B cell (primary cell): ENCODE measurements at regions not wholly inside any gene's neighbourhood (a gene's known extent, or its start where the extent isn't known, plus 50 kb on each side); places are given as distances from the start of the nearest gene placed in this dataset.

Experiments
- ATAC-seq: fragments of 200-7000 bp; cut with Tn5 transposase; one replicate; pipeline ENCODE4 v1.10.0; 2021; ENCODE audit warnings: low read depth, mild to moderate bottlenecking, moderate number of reproducible peaks, moderate library complexity
- CTCF ChIA-PET: fragments of 350-600 bp; sonication (Branson Sonifier 250); formaldehyde crosslinking; loops from one replicate; lab custom pipeline; 2021; ENCODE audit warnings: antibody characterized with exemption, inconsistent platforms; lab: Charles Lee
- POLR2A ChIA-PET: fragments of 350-600 bp; sonication (Branson Sonifier 250); formaldehyde crosslinking; loops from one replicate; lab custom pipeline; 2021; ENCODE audit warnings: antibody characterized with exemption; lab: Charles Lee
- DNase-seq: peaks from one replicate; pipeline ENCODE4 v3.0.0; 2013
- H2AFZ ChIP-seq: 2 replicates; pipeline ENCODE4 v1.6.1; 2012; ENCODE audit warnings: mild to moderate bottlenecking, low read depth, low read length; ENCODE audit not compliant: insufficient read depth, poor library complexity, severe bottlenecking
- H3K27ac ChIP-seq, 2 donors: 1 replicate in 1 of 2; 2 replicates in 1 of 2; pipeline ENCODE4 v1.5.1; 2012 to 2013; ENCODE audit warnings: low read length in 2 of 2, mild to moderate bottlenecking in 2 of 2, moderate library complexity in 1 of 2
- H3K27me3 ChIP-seq, 4 experiments: fragments of 200-600 bp in 1 of 4; sonication (generic) in 1 of 4; replicated peaks in 1 of 4; 1 replicate in 2 of 4; 2 replicates in 2 of 4; pipeline versions ENCODE4 v1.6.1 to v1.7.0; 2013 to 2016; ENCODE audit warnings: low read length in 3 of 4, mild to moderate bottlenecking in 2 of 4, mixed read lengths in 1 of 4, moderate library complexity in 1 of 4; ENCODE audit not compliant: insufficient read depth in 4 of 4, control insufficient read depth in 3 of 4; ENCODE audit errors: control extremely low read depth in 1 of 4
- H3K36me3 ChIP-seq, 2 experiments: replicated peaks in 1 of 2; 1 replicate in 1 of 2; 2 replicates in 1 of 2; pipeline versions ENCODE4 v1.6.1 to v1.7.1; 2013; ENCODE audit warnings: low read length in 1 of 2; ENCODE audit not compliant: insufficient read depth in 2 of 2, control insufficient read depth in 1 of 2; ENCODE audit errors: control extremely low read depth in 1 of 2, extremely low read depth in 1 of 2
- H3K4me1 ChIP-seq, 2 donors: fragments of 200-600 bp in 1 of 2; sonication (generic) in 1 of 2; 1 replicate in 1 of 2; 2 replicates in 1 of 2; pipeline versions ENCODE4 v1.5.1 to v1.6.1; 2013 to 2017; ENCODE audit warnings: low read length in 2 of 2; ENCODE audit not compliant: control insufficient read depth in 2 of 2, insufficient read depth in 2 of 2
- H3K4me2 ChIP-seq: replicated peaks from 2 replicates; pipeline ENCODE3; 2012; ENCODE audit warnings: mild to moderate bottlenecking, low read depth, low read length; ENCODE audit not compliant: poor library complexity, severe bottlenecking
- H3K4me3 ChIP-seq, 5 experiments: fragments of 200-600 bp in 1 of 5; sonication (generic) in 1 of 5; 1 replicate in 3 of 5; 2 replicates in 2 of 5; pipeline versions ENCODE4 v1.5.1 to v1.7.0; 2011 to 2016; ENCODE audit warnings: low read length in 4 of 5, mild to moderate bottlenecking in 4 of 5, low read depth in 2 of 5, control low read depth in 1 of 5, moderate library complexity in 1 of 5; ENCODE audit not compliant: insufficient read depth in 1 of 5; ENCODE audit errors: control extremely low read depth in 1 of 5, extremely low read depth in 1 of 5
- H3K79me2 ChIP-seq: fragments of 200-600 bp; sonication (generic); one replicate; pipeline ENCODE4 v1.6.0; 2016; ENCODE audit warnings: low read length; ENCODE audit not compliant: control insufficient read depth, insufficient read depth
- H3K9ac ChIP-seq: fragments of 200-600 bp; sonication (generic); 2 replicates; pipeline ENCODE4 v1.6.1; 2017; ENCODE audit warnings: mild to moderate bottlenecking, low read length, moderate library complexity
- H3K9me3 ChIP-seq, 3 donors: one replicate each; pipeline versions ENCODE4 v1.6.1 to v1.7.1; 2013; ENCODE audit warnings: low read length in 2 of 3; ENCODE audit not compliant: control insufficient read depth in 2 of 3, insufficient read depth in 1 of 3; ENCODE audit errors: control extremely low read depth in 1 of 3
- H4K20me1 ChIP-seq: 2 replicates; pipeline ENCODE4 v1.6.0; 2012; ENCODE audit warnings: mild to moderate bottlenecking, low read length; ENCODE audit not compliant: insufficient read depth, control insufficient read depth, poor library complexity, severe bottlenecking
- H3K27ac Mint-ChIP-seq: one replicate; pipeline ENCODE4 v1.8.0; 2021; ENCODE audit warnings: mixed read lengths
- H3K27me3 Mint-ChIP-seq: one replicate; pipeline ENCODE4 v1.8.0; 2021; ENCODE audit warnings: mixed read lengths
- H3K4me1 Mint-ChIP-seq: one replicate; pipeline ENCODE4 v1.8.0; 2021; ENCODE audit warnings: mixed read lengths
- H3K4me3 Mint-ChIP-seq: one replicate; pipeline ENCODE4 v1.8.0; 2021; ENCODE audit warnings: mixed read lengths
- H3K9me3 Mint-ChIP-seq: one replicate; pipeline ENCODE4 v1.8.0; 2022; ENCODE audit warnings: mixed read lengths; ENCODE audit not compliant: insufficient read depth
- EZH2 ChIP-seq: IDR thresholded peaks from 2 replicates; pipeline ENCODE4 v1.6.1; 2012; ENCODE audit warnings: borderline replicate concordance, low read depth, mild to moderate bottlenecking, moderate library complexity, low read length; ENCODE audit not compliant: insufficient read depth, poor library complexity, severe bottlenecking
- WGBS: methylation state at CpG from one replicate; pipeline ENCODE4 v1.1.5; 2013; ENCODE audit warnings: missing lambda C conversion rate; ENCODE audit not compliant: insufficient coverage; 5-methylcytosine and 5-hydroxymethylcytosine counted together
- intact Hi-C: fragments of 100-400 bp; cut with micrococcal nuclease; formaldehyde crosslinking; loops from one replicate; pipeline ENCODE4 v1.10.0; 2022
- TF ChIP-seq, protein P1 (sequence below): fragments of 200-600 bp; IDR thresholded peaks from one replicate; pipeline ENCODE4 v1.8.0; 2022; ENCODE audit warnings: antibody characterized with exemption, mild to moderate bottlenecking

DNA sequence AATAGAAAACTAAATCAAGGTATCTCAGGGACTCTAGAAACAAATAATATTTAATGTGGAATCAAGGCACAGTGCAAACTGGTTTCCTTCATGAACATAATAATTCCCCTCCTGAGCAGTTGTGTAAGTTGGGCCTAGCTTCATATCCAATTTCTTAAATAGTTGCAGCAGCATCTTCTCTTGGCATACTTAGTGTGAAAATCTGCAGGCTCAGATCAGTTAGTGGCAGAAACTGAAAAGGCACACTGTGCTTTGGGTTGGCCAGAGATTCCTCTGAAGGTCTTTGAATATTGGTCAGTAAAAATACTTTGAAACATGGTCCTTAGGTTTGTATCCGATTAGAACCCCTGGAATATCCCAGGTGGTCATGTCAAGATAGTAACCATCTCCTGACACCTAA is 52.5 kb downstream of the CHRM3 start:
- H3K27me3 ChIP-seq = no peaks in the 10 kb centered on the region
- no peaks in the 10 kb centered on the region for H3K9me3 ChIP-seq
- H3K4me1 ChIP-seq = no peaks in the 10 kb centered on the region
- TF ChIP-seq, protein P1, sequence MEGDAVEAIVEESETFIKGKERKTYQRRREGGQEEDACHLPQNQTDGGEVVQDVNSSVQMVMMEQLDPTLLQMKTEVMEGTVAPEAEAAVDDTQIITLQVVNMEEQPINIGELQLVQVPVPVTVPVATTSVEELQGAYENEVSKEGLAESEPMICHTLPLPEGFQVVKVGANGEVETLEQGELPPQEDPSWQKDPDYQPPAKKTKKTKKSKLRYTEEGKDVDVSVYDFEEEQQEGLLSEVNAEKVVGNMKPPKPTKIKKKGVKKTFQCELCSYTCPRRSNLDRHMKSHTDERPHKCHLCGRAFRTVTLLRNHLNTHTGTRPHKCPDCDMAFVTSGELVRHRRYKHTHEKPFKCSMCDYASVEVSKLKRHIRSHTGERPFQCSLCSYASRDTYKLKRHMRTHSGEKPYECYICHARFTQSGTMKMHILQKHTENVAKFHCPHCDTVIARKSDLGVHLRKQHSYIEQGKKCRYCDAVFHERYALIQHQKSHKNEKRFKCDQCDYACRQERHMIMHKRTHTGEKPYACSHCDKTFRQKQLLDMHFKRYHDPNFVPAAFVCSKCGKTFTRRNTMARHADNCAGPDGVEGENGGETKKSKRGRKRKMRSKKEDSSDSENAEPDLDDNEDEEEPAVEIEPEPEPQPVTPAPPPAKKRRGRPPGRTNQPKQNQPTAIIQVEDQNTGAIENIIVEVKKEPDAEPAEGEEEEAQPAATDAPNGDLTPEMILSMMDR = no peak
- no peak for TF ChIP-seq EZH2
- DNase-seq (no peak), ATAC-seq (no peak)
- no peaks in the 10 kb centered on the region for H4K20me1 ChIP-seq
- no peak overlapping the region for H2AFZ ChIP-seq
- H3K4me3 ChIP-seq = no peak overlapping the region
- ChIA-PET CTCF (no interaction called here), POLR2A (no interaction called here)
- Mint-ChIP-seq H3K27ac (no peak overlapping the region), H3K4me3 (no peak overlapping the region), H3K4me1 (no peaks in the 10 kb centered on the region), H3K27me3 (no peaks in the 10 kb centered on the region), H3K9me3 (peaks cover 2% of the 10 kb centered on the region)
- intact Hi-C loops = no loop called here
- no peak overlapping the region for H3K27ac ChIP-seq
- no peak overlapping the region for H3K9ac ChIP-seq
- no peaks in the 10 kb centered on the region for H3K36me3 ChIP-seq
- WGBS = no CpG with 5 or more reads among the region's 1 CpG
- no peak overlapping the region for H3K4me2 ChIP-seq
- H3K79me2 ChIP-seq = no peaks in the 10 kb centered on the region

DNA sequence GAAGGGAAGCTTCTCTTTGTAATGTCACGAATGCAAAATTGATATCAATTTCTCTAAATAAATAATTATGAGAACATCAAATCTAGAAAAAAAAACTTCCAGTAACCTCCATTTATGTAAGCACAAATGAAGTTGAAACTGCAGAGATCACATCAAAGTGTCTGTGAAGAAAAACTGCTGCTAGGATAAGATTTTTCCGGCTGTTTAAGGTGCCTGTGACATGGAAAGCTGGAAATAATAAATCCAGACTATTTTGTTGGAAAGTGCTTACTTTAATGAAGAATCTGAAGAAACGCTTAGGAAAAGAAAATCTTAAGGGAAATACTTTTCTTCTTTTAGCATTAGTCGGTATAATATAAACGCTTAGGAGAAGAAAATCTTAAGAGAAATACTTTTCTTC is 57.0 kb downstream of the CHRM3 start:
- no peak overlapping the region for H3K4me3 ChIP-seq
- no peak for ATAC-seq
- CTCF ChIA-PET = no interaction called here
- no peaks in the 10 kb centered on the region for H3K79me2 ChIP-seq
- H4K20me1 ChIP-seq = no peaks in the 10 kb centered on the region
- POLR2A ChIA-PET = no interaction called here
- no peak overlapping the region for H2AFZ ChIP-seq
- no peak overlapping the region for H3K27ac ChIP-seq
- H3K27me3 Mint-ChIP-seq = no peaks in the 10 kb centered on the region
- H3K4me1 ChIP-seq = no peaks in the 10 kb centered on the region
- no peaks in the 10 kb centered on the region for H3K9me3 Mint-ChIP-seq
- H3K36me3 ChIP-seq = no peaks in the 10 kb centered on the region
- no peak for TF ChIP-seq EZH2
- TF ChIP-seq, protein P1 = no peak
- H3K4me1 Mint-ChIP-seq = no peaks in the 10 kb centered on the region
- intact Hi-C loops = no loop called here
- 100% methylated on average over 1 of the region's 5 CpGs for WGBS
- H3K27ac Mint-ChIP-seq = no peak overlapping the region
- H3K9me3 ChIP-seq = peaks cover 0 to 3% (median 0%) of the 10 kb centered on the region in 3 donors
- DNase-seq = no peak
- no peak overlapping the region for H3K4me2 ChIP-seq
- H3K27me3 ChIP-seq = no peaks in the 10 kb centered on the region
- H3K9ac ChIP-seq = no peak overlapping the region
- H3K4me3 Mint-ChIP-seq = no peak overlapping the region
